HL-60 (cell line): ENCODE measurements at regions not wholly inside any gene's neighbourhood (a gene's known extent, or its start where the extent isn't known, plus 50 kb on each side); places are given as distances from the start of the nearest gene placed in this dataset.

ENCODE experiments used
- CTCF ChIP-seq: IDR thresholded peaks from one replicate; pipeline ENCODE4 v1.5.1; 2011; ENCODE audit warnings: low read length, control low read depth, inconsistent platforms; ENCODE audit not compliant: insufficient read depth
- GABPA ChIP-seq: IDR thresholded peaks from 2 replicates; pipeline ENCODE4 v1.6.1; 2012; ENCODE audit warnings: low read depth
- POLR2AphosphoS5 ChIP-seq: IDR thresholded peaks from 2 replicates; pipeline ENCODE4 v1.6.1; 2012; ENCODE audit warnings: low read depth
- REST ChIP-seq: IDR thresholded peaks from 2 replicates; pipeline ENCODE4 v1.6.1; 2012; ENCODE audit warnings: low read depth; ENCODE audit not compliant: insufficient replicate concordance
- SPI1 ChIP-seq: IDR thresholded peaks from 2 replicates; pipeline ENCODE4 v1.6.1; 2012; ENCODE audit warnings: low read depth, mild to moderate bottlenecking, borderline replicate concordance

- TF ChIP-seq POLR2AphosphoS5, result no peak
- no peak for TF ChIP-seq CTCF
- TF ChIP-seq SPI1, result no peak
- no peak for TF ChIP-seq GABPA
- TF ChIP-seq REST, result no peak
Observed at GRCh38 chr1:99171184-99171813, 93.0 kb upstream of the PLPPR4 start.
